NCI-H526 (cell line): ENCODE measurements at regions not wholly inside any gene's neighbourhood (a gene's known extent, or its start where the extent isn't known, plus 50 kb on each side); places are given as distances from the start of the nearest gene placed in this dataset.

Experiments
- DNase-seq, 2 experiments: peaks; one replicate each; lab custom pipeline; 2025; lab: John Stamatoyannopoulos, UW

GRCh38 chr1:55272994-55273393 is 57.8 kb upstream of the USP24 start:
- no peak for DNase-seq
